ENCODE measurements at regions not wholly inside any gene's neighbourhood (a gene's known extent, or its start where the extent isn't known, plus 50 kb on each side); places are given as distances from the start of the nearest gene placed in this dataset.

GRCh38 chr18:39913672-39914366, 2041.2 kb upstream of the PIK3C3 start:
- intact Hi-C loops (cut with micrococcal nuclease) = no loop called here
- H3K27ac Mint-ChIP-seq = no peak overlapping the region
- no peaks in the 10 kb centered on the region for H3K36me3 Mint-ChIP-seq (ENCODE audit: low read depth)
- peaks cover 41% of the 10 kb centered on the region for H3K9me3 Mint-ChIP-seq
- no peaks in the 10 kb centered on the region for H3K4me1 Mint-ChIP-seq (ENCODE audit: low read depth)
- H3K4me3 Mint-ChIP-seq = no peak overlapping the region
- H3K27me3 Mint-ChIP-seq = no peaks in the 10 kb centered on the region

GRCh38 chr18:39911716-39912115, 2043.3 kb upstream of the PIK3C3 start:
- no peaks in the 10 kb centered on the region for H3K36me3 Mint-ChIP-seq (ENCODE audit: low read depth)
- no peaks in the 10 kb centered on the region for H3K4me1 Mint-ChIP-seq (ENCODE audit: low read depth)
- H3K27me3 Mint-ChIP-seq = no peaks in the 10 kb centered on the region
- no peak overlapping the region for H3K27ac Mint-ChIP-seq
- no peak overlapping the region for H3K4me3 Mint-ChIP-seq
- peaks cover 50% of the 10 kb centered on the region for H3K9me3 Mint-ChIP-seq
- intact Hi-C loops (cut with micrococcal nuclease) = no loop called here

GRCh38 chr18:39909706-39910105, 2045.3 kb upstream of the PIK3C3 start:
- H3K36me3 Mint-ChIP-seq (ENCODE audit: low read depth) = no peaks in the 10 kb centered on the region
- H3K9me3 Mint-ChIP-seq = peaks cover 43% of the 10 kb centered on the region
- H3K4me3 Mint-ChIP-seq = no peak overlapping the region
- no peak overlapping the region for H3K27ac Mint-ChIP-seq
- H3K4me1 Mint-ChIP-seq (ENCODE audit: low read depth) = no peaks in the 10 kb centered on the region
- H3K27me3 Mint-ChIP-seq = no peaks in the 10 kb centered on the region
- intact Hi-C loops (cut with micrococcal nuclease) = no loop called here

- H3K36me3 Mint-ChIP-seq (ENCODE audit: low read depth) = no peaks in the 10 kb centered on the region
- H3K4me1 Mint-ChIP-seq (ENCODE audit: low read depth) = no peaks in the 10 kb centered on the region
Observed at GRCh38 chr18:39886136-39886535, 2068.9 kb upstream of the PIK3C3 start.

GRCh38 chr18:39872651-39873050, 2082.4 kb upstream of the PIK3C3 start:
- no peak overlapping the region for H3K27ac Mint-ChIP-seq
- no peaks in the 10 kb centered on the region for H3K4me1 Mint-ChIP-seq (ENCODE audit: low read depth)
- H3K36me3 Mint-ChIP-seq (ENCODE audit: low read depth) = no peaks in the 10 kb centered on the region
- no peak overlapping the region for H3K4me3 Mint-ChIP-seq
- intact Hi-C loops (cut with micrococcal nuclease) = no loop called here
- no peaks in the 10 kb centered on the region for H3K27me3 Mint-ChIP-seq
- peaks cover 5% of the 10 kb centered on the region for H3K9me3 Mint-ChIP-seq

More at GRCh38 chr18:39886136-39886535, 2068.9 kb upstream of the PIK3C3 start:
- no peak overlapping the region for H3K4me3 Mint-ChIP-seq
- H3K27ac Mint-ChIP-seq = no peak overlapping the region
- intact Hi-C loops (cut with micrococcal nuclease) = no loop called here
- H3K27me3 Mint-ChIP-seq = no peaks in the 10 kb centered on the region
- peaks cover 24% of the 10 kb centered on the region for H3K9me3 Mint-ChIP-seq

GRCh38 chr18:39871961-39872360, 2083.1 kb upstream of the PIK3C3 start:
- no peaks in the 10 kb centered on the region for H3K36me3 Mint-ChIP-seq (ENCODE audit: low read depth)
- H3K27ac Mint-ChIP-seq = no peak overlapping the region
- H3K4me1 Mint-ChIP-seq (ENCODE audit: low read depth) = no peaks in the 10 kb centered on the region
- H3K27me3 Mint-ChIP-seq = no peaks in the 10 kb centered on the region
- intact Hi-C loops (cut with micrococcal nuclease) = no loop called here
- peaks cover 5% of the 10 kb centered on the region for H3K9me3 Mint-ChIP-seq
- H3K4me3 Mint-ChIP-seq = no peak overlapping the region

- Mint-ChIP-seq H3K4me1 (ENCODE audit: low read depth) (no peaks in the 10 kb centered on the region), H3K36me3 (ENCODE audit: low read depth) (no peaks in the 10 kb centered on the region), H3K27me3 (no peaks in the 10 kb centered on the region), H3K4me3 (no peak overlapping the region), H3K27ac (no peak overlapping the region), H3K9me3 (peaks cover 13% of the 10 kb centered on the region)
- intact Hi-C loops (cut with micrococcal nuclease) = no loop called here
Observed at GRCh38 chr18:39870591-39870990, 2084.4 kb upstream of the PIK3C3 start.

GRCh38 chr18:39863916-39864315, 2091.1 kb upstream of the PIK3C3 start:
- intact Hi-C loops (cut with micrococcal nuclease) = no loop called here
- no peaks in the 10 kb centered on the region for H3K27me3 Mint-ChIP-seq
- no peaks in the 10 kb centered on the region for H3K36me3 Mint-ChIP-seq (ENCODE audit: low read depth)
- H3K27ac Mint-ChIP-seq = no peak overlapping the region
- H3K4me1 Mint-ChIP-seq (ENCODE audit: low read depth) = no peaks in the 10 kb centered on the region
- no peak overlapping the region for H3K4me3 Mint-ChIP-seq
- peaks cover 24% of the 10 kb centered on the region for H3K9me3 Mint-ChIP-seq

GRCh38 chr18:39862341-39862740, 2092.7 kb upstream of the PIK3C3 start:
- H3K9me3 Mint-ChIP-seq = peaks cover 24% of the 10 kb centered on the region
- no peak overlapping the region for H3K27ac Mint-ChIP-seq
- no peaks in the 10 kb centered on the region for H3K36me3 Mint-ChIP-seq (ENCODE audit: low read depth)
- H3K4me3 Mint-ChIP-seq = no peak overlapping the region
- no peaks in the 10 kb centered on the region for H3K27me3 Mint-ChIP-seq
- H3K4me1 Mint-ChIP-seq (ENCODE audit: low read depth) = no peaks in the 10 kb centered on the region
- intact Hi-C loops (cut with micrococcal nuclease) = no loop called here

GRCh38 chr18:39854291-39854690, 2100.7 kb upstream of the PIK3C3 start:
- Mint-ChIP-seq H3K9me3 (peaks cover 4% of the 10 kb centered on the region), H3K4me3 (no peak overlapping the region), H3K27ac (no peak overlapping the region), H3K27me3 (no peaks in the 10 kb centered on the region), H3K36me3 (ENCODE audit: low read depth) (no peaks in the 10 kb centered on the region), H3K4me1 (ENCODE audit: low read depth) (no peaks in the 10 kb centered on the region)
- intact Hi-C loops (cut with micrococcal nuclease) = no loop called here

- no peaks in the 10 kb centered on the region for H3K36me3 Mint-ChIP-seq (ENCODE audit: low read depth)
- peaks cover 15% of the 10 kb centered on the region for H3K27me3 Mint-ChIP-seq
- H3K27ac Mint-ChIP-seq = no peak overlapping the region
- intact Hi-C loops (cut with micrococcal nuclease) = no loop called here
- H3K4me1 Mint-ChIP-seq (ENCODE audit: low read depth) = peaks cover 7% of the 10 kb centered on the region
- no peaks in the 10 kb centered on the region for H3K9me3 Mint-ChIP-seq
- no peak overlapping the region for H3K4me3 Mint-ChIP-seq
Observed at GRCh38 chr18:39846265-39846664, 2108.8 kb upstream of the PIK3C3 start.

GRCh38 chr18:39845631-39846030, 2109.4 kb upstream of the PIK3C3 start:
- Mint-ChIP-seq H3K9me3 (no peaks in the 10 kb centered on the region), H3K27ac (no peak overlapping the region), H3K4me1 (ENCODE audit: low read depth) (peaks cover 11% of the 10 kb centered on the region), H3K36me3 (ENCODE audit: low read depth) (no peaks in the 10 kb centered on the region), H3K4me3 (no peak overlapping the region), H3K27me3 (peaks cover 21% of the 10 kb centered on the region)
- intact Hi-C loops (cut with micrococcal nuclease) = no loop called here

GRCh38 chr18:39845106-39845505, 2109.9 kb upstream of the PIK3C3 start:
- intact Hi-C loops (cut with micrococcal nuclease) = no loop called here
- H3K27me3 Mint-ChIP-seq = peaks cover 25% of the 10 kb centered on the region
- no peak overlapping the region for H3K4me3 Mint-ChIP-seq
- H3K36me3 Mint-ChIP-seq (ENCODE audit: low read depth) = no peaks in the 10 kb centered on the region
- H3K4me1 Mint-ChIP-seq (ENCODE audit: low read depth) = peaks cover 11% of the 10 kb centered on the region
- H3K27ac Mint-ChIP-seq = no peak overlapping the region
- no peaks in the 10 kb centered on the region for H3K9me3 Mint-ChIP-seq

GRCh38 chr18:39843546-39843945, 2111.5 kb upstream of the PIK3C3 start:
- H3K4me1 Mint-ChIP-seq (ENCODE audit: low read depth) = peaks cover 11% of the 10 kb centered on the region
- H3K36me3 Mint-ChIP-seq (ENCODE audit: low read depth) = no peaks in the 10 kb centered on the region
- no peak overlapping the region for H3K4me3 Mint-ChIP-seq
- no peaks in the 10 kb centered on the region for H3K9me3 Mint-ChIP-seq
- intact Hi-C loops (cut with micrococcal nuclease) = no loop called here
- H3K27ac Mint-ChIP-seq = no peak overlapping the region
- H3K27me3 Mint-ChIP-seq = peaks cover 25% of the 10 kb centered on the region

GRCh38 chr18:39842366-39842914, 2112.6 kb upstream of the PIK3C3 start:
- H3K36me3 Mint-ChIP-seq (ENCODE audit: low read depth) = no peaks in the 10 kb centered on the region
- no peak overlapping the region for H3K27ac Mint-ChIP-seq
- H3K9me3 Mint-ChIP-seq = no peaks in the 10 kb centered on the region
- peaks cover 25% of the 10 kb centered on the region for H3K27me3 Mint-ChIP-seq
- no peak overlapping the region for H3K4me3 Mint-ChIP-seq
- intact Hi-C loops (cut with micrococcal nuclease) = no loop called here
- H3K4me1 Mint-ChIP-seq (ENCODE audit: low read depth) = peaks cover 11% of the 10 kb centered on the region

Data from dendritic cell treated with granulocyte-macrophage colony-stimulating factor and Interleukin-4, amounts not matched to agents 40 ng/mL and 50 ng/mL, for 4 days (primary cell).